ENCODE measurements at regions not wholly inside any gene's neighbourhood (a gene's known extent, or its start where the extent isn't known, plus 50 kb on each side); places are given as distances from the start of the nearest gene placed in this dataset.

GRCh38 chr9:16262477-16263261 lies 607.8 kb downstream of the BNC2 start:
- Mint-ChIP-seq H3K27ac (ENCODE audit: unreplicated experiment) (no peak overlapping the region), H3K27me3 (ENCODE audit: insufficient read depth, unreplicated experiment) (peaks cover 3% of the 10 kb centered on the region), H3K4me3 (ENCODE audit: unreplicated experiment) (no peak overlapping the region), H3K36me3 (ENCODE audit: insufficient read depth, unreplicated experiment) (no peaks in the 10 kb centered on the region), H3K9me3 (ENCODE audit: unreplicated experiment) (no peaks in the 10 kb centered on the region), H3K4me1 (ENCODE audit: low read depth, unreplicated experiment) (no peaks in the 10 kb centered on the region)
- ChIA-PET CTCF (no interaction called here), POLR2A (no interaction called here)
- no peak for DNase-seq
- Histone ChIP-seq H3K27me3 (replicated peaks; ENCODE audit: control insufficient read depth, insufficient read depth, low read length) (no peaks in the 10 kb centered on the region), H3K4me3 (ENCODE audit: low read depth, low read length) (no peak overlapping the region), H3K36me3 (ENCODE audit: control insufficient read depth, insufficient read depth, low read length) (no peaks in the 10 kb centered on the region), H3K9me3 (no peaks in the 10 kb centered on the region), H3K4me1 (no peaks in the 10 kb centered on the region)
- no TSS peak for BruUV-seq (replicated peaks)
- intact Hi-C loops (cut with micrococcal nuclease; ENCODE audit: unreplicated experiment) = no loop called here
- TF ChIP-seq, protein P1, sequence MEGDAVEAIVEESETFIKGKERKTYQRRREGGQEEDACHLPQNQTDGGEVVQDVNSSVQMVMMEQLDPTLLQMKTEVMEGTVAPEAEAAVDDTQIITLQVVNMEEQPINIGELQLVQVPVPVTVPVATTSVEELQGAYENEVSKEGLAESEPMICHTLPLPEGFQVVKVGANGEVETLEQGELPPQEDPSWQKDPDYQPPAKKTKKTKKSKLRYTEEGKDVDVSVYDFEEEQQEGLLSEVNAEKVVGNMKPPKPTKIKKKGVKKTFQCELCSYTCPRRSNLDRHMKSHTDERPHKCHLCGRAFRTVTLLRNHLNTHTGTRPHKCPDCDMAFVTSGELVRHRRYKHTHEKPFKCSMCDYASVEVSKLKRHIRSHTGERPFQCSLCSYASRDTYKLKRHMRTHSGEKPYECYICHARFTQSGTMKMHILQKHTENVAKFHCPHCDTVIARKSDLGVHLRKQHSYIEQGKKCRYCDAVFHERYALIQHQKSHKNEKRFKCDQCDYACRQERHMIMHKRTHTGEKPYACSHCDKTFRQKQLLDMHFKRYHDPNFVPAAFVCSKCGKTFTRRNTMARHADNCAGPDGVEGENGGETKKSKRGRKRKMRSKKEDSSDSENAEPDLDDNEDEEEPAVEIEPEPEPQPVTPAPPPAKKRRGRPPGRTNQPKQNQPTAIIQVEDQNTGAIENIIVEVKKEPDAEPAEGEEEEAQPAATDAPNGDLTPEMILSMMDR (IDR thresholded peaks at IDR 0.05; ENCODE audit: insufficient read depth in 1 of 2, low read depth in 1 of 2, low read length in 1 of 2, severe bottlenecking in 1 of 2, unreplicated experiment in 1 of 2) = no peak

- intact Hi-C loops (cut with micrococcal nuclease; ENCODE audit: unreplicated experiment) = no loop called here
- no peak overlapping the region for H3K4me3 Mint-ChIP-seq (ENCODE audit: unreplicated experiment)
- H3K4me1 Mint-ChIP-seq (ENCODE audit: low read depth, unreplicated experiment) = no peaks in the 10 kb centered on the region
- H3K9me3 Mint-ChIP-seq (ENCODE audit: unreplicated experiment) = no peaks in the 10 kb centered on the region
- no peaks in the 10 kb centered on the region for H3K9me3 ChIP-seq
- no peaks in the 10 kb centered on the region for H3K36me3 Mint-ChIP-seq (ENCODE audit: insufficient read depth, unreplicated experiment)
- H3K27me3 Mint-ChIP-seq (ENCODE audit: insufficient read depth, unreplicated experiment) = peaks cover 3% of the 10 kb centered on the region
- H3K36me3 ChIP-seq (ENCODE audit: control insufficient read depth, insufficient read depth, low read length) = no peaks in the 10 kb centered on the region
- TF ChIP-seq, protein P1 (IDR thresholded peaks at IDR 0.05; ENCODE audit: insufficient read depth in 1 of 2, low read depth in 1 of 2, low read length in 1 of 2, severe bottlenecking in 1 of 2, unreplicated experiment in 1 of 2) = no peak
- no peak overlapping the region for H3K4me3 ChIP-seq (ENCODE audit: low read depth, low read length)
- no TSS peak for BruUV-seq (replicated peaks)
- no peak overlapping the region for H3K27ac Mint-ChIP-seq (ENCODE audit: unreplicated experiment)
- ChIA-PET POLR2A (no interaction called here), CTCF (no interaction called here)
- no peaks in the 10 kb centered on the region for H3K27me3 ChIP-seq (replicated peaks; ENCODE audit: control insufficient read depth, insufficient read depth, low read length)
- H3K4me1 ChIP-seq = no peaks in the 10 kb centered on the region
- no peak for DNase-seq
These were observed 604.8 kb downstream of the BNC2 start for GRCh38 chr9:16265688-16266087.

DNA sequence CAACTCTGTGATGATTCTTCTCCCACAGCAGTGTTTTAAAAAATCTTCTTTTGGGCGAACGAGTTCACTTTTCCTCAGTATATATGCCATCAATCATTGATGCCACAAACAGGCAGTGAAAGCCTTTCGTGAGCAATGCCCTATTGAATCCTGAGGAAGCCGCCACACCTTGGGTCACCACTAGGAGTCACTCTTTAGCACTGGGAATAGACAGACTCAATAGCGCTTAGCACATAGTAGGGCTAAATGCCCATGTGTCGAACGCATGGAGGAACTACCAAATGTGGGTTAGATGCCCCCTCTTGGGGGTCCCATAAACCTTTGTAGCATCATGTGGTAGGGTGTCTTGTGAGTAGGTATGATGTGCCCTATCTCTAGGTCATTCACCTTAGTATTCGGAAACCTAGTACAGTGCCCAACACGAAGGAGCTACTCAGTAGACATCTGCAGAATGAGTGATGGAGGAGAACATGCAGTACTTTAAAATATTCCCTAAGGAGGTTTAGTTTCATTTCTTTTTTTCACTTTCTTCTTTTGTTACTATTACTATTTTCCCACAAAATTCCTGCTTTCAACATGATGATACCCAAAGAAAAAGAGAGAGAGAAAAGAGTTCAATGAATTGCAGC lies 603.7 kb downstream of the BNC2 start:
- Histone ChIP-seq H3K4me1 (no peaks in the 10 kb centered on the region), H3K9me3 (no peaks in the 10 kb centered on the region), H3K27me3 (replicated peaks; ENCODE audit: control insufficient read depth, insufficient read depth, low read length) (no peaks in the 10 kb centered on the region), H3K36me3 (ENCODE audit: control insufficient read depth, insufficient read depth, low read length) (no peaks in the 10 kb centered on the region), H3K4me3 (ENCODE audit: low read depth, low read length) (no peak overlapping the region)
- TF ChIP-seq, protein P1 (IDR thresholded peaks at IDR 0.05; ENCODE audit: insufficient read depth in 1 of 2, low read depth in 1 of 2, low read length in 1 of 2, severe bottlenecking in 1 of 2, unreplicated experiment in 1 of 2) = peak in 1 of 2 experiments; percentile 29
- ChIA-PET POLR2A (no interaction called here), CTCF (no interaction called here)
- BruUV-seq (replicated peaks) = no TSS peak
- no peak overlapping the region for H3K27ac Mint-ChIP-seq (ENCODE audit: unreplicated experiment)
- DNase-seq = peak in 1 of 2 experiments; percentile 2
- no peak overlapping the region for H3K4me3 Mint-ChIP-seq (ENCODE audit: unreplicated experiment)
- no peaks in the 10 kb centered on the region for H3K4me1 Mint-ChIP-seq (ENCODE audit: low read depth, unreplicated experiment)
- H3K9me3 Mint-ChIP-seq (ENCODE audit: unreplicated experiment) = no peaks in the 10 kb centered on the region
- no peaks in the 10 kb centered on the region for H3K36me3 Mint-ChIP-seq (ENCODE audit: insufficient read depth, unreplicated experiment)
- intact Hi-C loops (cut with micrococcal nuclease; ENCODE audit: unreplicated experiment) = no loop called here
- peaks cover 3% of the 10 kb centered on the region for H3K27me3 Mint-ChIP-seq (ENCODE audit: insufficient read depth, unreplicated experiment)

Data from Caco-2 (cell line).